HEK293T (cell line): ENCODE measurements at regions not wholly inside any gene's neighbourhood (a gene's known extent, or its start where the extent isn't known, plus 50 kb on each side); places are given as distances from the start of the nearest gene placed in this dataset.

ENCODE experiments used
- BHLHE40 ChIP-seq: fragments of 450-650 bp; IDR thresholded peaks from 2 replicates; pipeline ENCODE4 v1.6.1; 2016; ENCODE audit warnings: mild to moderate bottlenecking, moderate library complexity, borderline replicate concordance
- ELF4 ChIP-seq: fragments of 450-650 bp; IDR thresholded peaks from 2 replicates; pipeline ENCODE4 v1.6.1; 2017; ENCODE audit warnings: antibody characterized with exemption
- HDGF ChIP-seq: fragments of 450-650 bp; IDR thresholded peaks from 2 replicates; pipeline ENCODE4 v1.6.1; 2017; ENCODE audit warnings: antibody characterized with exemption, borderline replicate concordance
- L3MBTL2 ChIP-seq: fragments of 450-650 bp; conservative IDR thresholded peaks from 2 replicates; pipeline ENCODE4 v1.6.1; 2016; ENCODE audit warnings: mild to moderate bottlenecking
- LEF1 ChIP-seq: fragments of 450-650 bp; IDR thresholded peaks from 2 replicates; pipeline ENCODE4 v1.6.1; 2017; ENCODE audit warnings: mild to moderate bottlenecking, borderline replicate concordance
- NFRKB ChIP-seq: fragments of 450-650 bp; IDR thresholded peaks from 2 replicates; pipeline ENCODE4 v1.6.1; 2016; ENCODE audit warnings: mild to moderate bottlenecking, moderate library complexity
- SP1 ChIP-seq: fragments of 450-650 bp; IDR thresholded peaks from 2 replicates; pipeline ENCODE4 v1.6.1; 2017
- SUZ12 ChIP-seq: fragments of 450-650 bp; IDR thresholded peaks from 2 replicates; pipeline ENCODE4 v1.6.1; 2016; ENCODE audit warnings: mild to moderate bottlenecking
- TARDBP ChIP-seq: fragments of 450-650 bp; IDR thresholded peaks from 2 replicates; pipeline ENCODE4 v1.6.1; 2016
- ZNF384 ChIP-seq: fragments of 450-650 bp; IDR thresholded peaks from 2 replicates; pipeline ENCODE4 v1.6.1; 2016
- TF ChIP-seq, protein P1 (sequence below): fragments of 450-650 bp; IDR thresholded peaks from 2 replicates; pipeline ENCODE4 v1.6.1; 2016

DNA sequence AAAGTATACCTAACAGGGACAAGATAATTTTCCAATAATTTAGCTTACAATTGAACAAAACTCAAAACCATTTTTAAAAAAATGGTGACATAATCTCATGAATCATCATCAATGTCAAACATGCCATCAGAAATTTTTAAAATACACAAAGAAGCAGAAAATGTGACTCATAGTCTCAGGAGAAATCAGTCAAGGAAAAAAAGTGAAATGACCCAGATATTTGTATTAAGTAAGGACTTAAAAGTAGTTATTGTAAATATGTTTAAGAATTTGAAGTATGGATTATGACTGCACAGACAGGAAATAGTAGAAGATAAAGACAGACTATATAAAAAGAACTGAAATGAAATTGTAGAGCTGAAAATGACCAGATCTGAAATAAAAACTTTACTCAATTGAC, 473.9 kb upstream of the SYT4 start:
- TF ChIP-seq SUZ12 (no peak), HDGF (no peak), NFRKB (no peak), ELF4 (no peak), TARDBP (no peak), BHLHE40 (no peak), L3MBTL2 (no peak), SP1 (no peak), LEF1 (no peak), ZNF384 (no peak)
- TF ChIP-seq, protein P1, sequence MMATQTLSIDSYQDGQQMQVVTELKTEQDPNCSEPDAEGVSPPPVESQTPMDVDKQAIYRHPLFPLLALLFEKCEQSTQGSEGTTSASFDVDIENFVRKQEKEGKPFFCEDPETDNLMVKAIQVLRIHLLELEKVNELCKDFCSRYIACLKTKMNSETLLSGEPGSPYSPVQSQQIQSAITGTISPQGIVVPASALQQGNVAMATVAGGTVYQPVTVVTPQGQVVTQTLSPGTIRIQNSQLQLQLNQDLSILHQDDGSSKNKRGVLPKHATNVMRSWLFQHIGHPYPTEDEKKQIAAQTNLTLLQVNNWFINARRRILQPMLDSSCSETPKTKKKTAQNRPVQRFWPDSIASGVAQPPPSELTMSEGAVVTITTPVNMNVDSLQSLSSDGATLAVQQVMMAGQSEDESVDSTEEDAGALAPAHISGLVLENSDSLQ: no peak
